SJSA1 (cell line): ENCODE measurements at regions not wholly inside any gene's neighbourhood (a gene's known extent, or its start where the extent isn't known, plus 50 kb on each side); places are given as distances from the start of the nearest gene placed in this dataset.
"Not testable (repeated sequence)": the region's sequence is repeated elsewhere in the genome, so short reads cannot be mapped to it uniquely, and the experiment has no call there.

Experiments
- DNase-seq, 2 experiments: peaks; one replicate each; pipeline ENCODE4 v3.0.0-alpha.2; 2015 to 2020; ENCODE audit warnings: low spot score in 2 of 2, low read depth in 1 of 2
- H3K27ac ChIP-seq: fragments of 250-450 bp; sonication (Bioruptor Pico); 2 replicates; pipeline ENCODE4 v1.5.1; 2020; ENCODE audit warnings: mild to moderate bottlenecking, moderate library complexity
- H3K27me3 ChIP-seq: fragments of 250-450 bp; sonication (Bioruptor Pico); replicated peaks from 2 replicates; pipeline ENCODE4 v1.5.1; 2020; ENCODE audit warnings: mild to moderate bottlenecking, moderate library complexity
- H3K36me3 ChIP-seq: fragments of 250-450 bp; sonication (Bioruptor Pico); 2 replicates; pipeline ENCODE4 v1.5.1; 2020; ENCODE audit warnings: mild to moderate bottlenecking
- H3K4me1 ChIP-seq: fragments of 250-450 bp; sonication (Bioruptor Pico); replicated peaks from 2 replicates; pipeline ENCODE4 v1.6.1; 2021; ENCODE audit warnings: mild to moderate bottlenecking
- H3K4me3 ChIP-seq: fragments of 250-450 bp; sonication (Bioruptor Pico); 2 replicates; pipeline ENCODE4 v1.5.1; 2020; ENCODE audit warnings: mild to moderate bottlenecking
- H3K9me3 ChIP-seq: fragments of 250-450 bp; sonication (Bioruptor Pico); replicated peaks from 2 replicates; pipeline ENCODE4 v1.5.1; 2020; ENCODE audit warnings: mild to moderate bottlenecking

DNA sequence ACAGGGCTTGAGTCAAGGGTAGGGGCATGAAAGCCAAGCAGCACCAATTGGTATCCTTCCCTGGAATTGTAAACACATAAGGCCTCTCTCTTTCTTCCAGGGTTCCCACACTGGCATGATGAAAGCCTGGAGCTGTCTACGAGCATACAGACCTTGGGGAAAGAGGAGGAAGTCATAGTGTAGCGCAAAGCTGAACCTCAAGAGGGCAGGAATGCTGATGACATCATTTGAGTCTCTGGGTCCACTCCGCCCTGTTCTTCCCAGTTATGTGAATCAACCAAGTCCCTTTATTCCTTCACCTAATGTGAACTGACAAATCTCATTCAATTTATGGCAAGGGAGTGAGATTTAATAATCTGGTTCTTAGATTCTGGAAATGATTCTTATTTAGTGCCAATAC is 266.4 kb upstream of the NCAM1 start:
- Histone ChIP-seq H3K4me1 (no peaks in the 10 kb centered on the region), H3K36me3 (no peaks in the 10 kb centered on the region), H3K9me3 (no peaks in the 10 kb centered on the region), H3K4me3 (no peak overlapping the region), H3K27ac (no peak overlapping the region), H3K27me3 (no peaks in the 10 kb centered on the region)
- DNase-seq = no peak

DNA sequence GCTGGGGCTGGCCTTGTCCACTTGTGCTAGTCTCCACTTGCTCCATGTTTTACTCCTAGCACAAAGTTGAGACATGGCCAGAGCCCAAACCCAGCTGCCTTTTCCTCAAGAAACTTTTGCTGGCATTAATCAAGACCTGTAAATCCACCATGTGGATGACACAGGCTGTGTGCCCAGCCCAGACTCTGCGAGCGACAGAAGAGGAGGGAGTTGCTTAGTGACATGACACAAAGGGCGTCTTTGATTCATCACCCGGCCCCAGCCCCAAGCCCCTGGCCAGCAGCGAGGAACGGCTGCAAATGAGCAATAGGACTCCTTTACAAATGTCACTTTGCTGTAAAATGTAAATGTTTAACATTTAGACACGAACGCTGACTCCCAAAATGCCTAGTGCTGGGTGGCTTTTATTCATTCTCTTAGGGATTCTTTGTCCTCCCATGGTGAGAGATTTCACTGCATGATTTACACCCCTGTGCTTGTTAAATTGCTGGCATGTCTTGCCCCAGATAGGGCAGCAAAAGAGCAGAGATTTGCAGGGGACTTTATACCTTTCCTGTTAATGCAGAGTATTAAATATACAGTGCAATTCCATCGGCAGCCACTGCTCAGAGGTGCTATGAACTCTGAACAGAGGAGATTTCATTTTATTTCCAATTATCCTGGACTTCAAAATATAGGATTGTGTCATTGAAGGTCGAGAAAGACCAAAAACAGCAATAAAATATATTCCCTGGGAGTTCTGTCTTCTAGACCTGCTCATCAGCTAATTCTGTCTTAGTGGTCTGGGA is 263.6 kb upstream of the NCAM1 start:
- H3K4me3 ChIP-seq = no peak overlapping the region
- no peaks in the 10 kb centered on the region for H3K36me3 ChIP-seq
- no peaks in the 10 kb centered on the region for H3K27me3 ChIP-seq
- H3K4me1 ChIP-seq = no peaks in the 10 kb centered on the region
- DNase-seq = no peak
- no peaks in the 10 kb centered on the region for H3K9me3 ChIP-seq
- no peak overlapping the region for H3K27ac ChIP-seq

GRCh38 chr11:112705148-112705547 is 256.1 kb upstream of the NCAM1 start:
- no peaks in the 10 kb centered on the region for H3K9me3 ChIP-seq
- no peaks in the 10 kb centered on the region for H3K36me3 ChIP-seq
- H3K4me3 ChIP-seq = no peak overlapping the region
- H3K27ac ChIP-seq = no peak overlapping the region
- H3K4me1 ChIP-seq = no peaks in the 10 kb centered on the region
- no peak for DNase-seq
- H3K27me3 ChIP-seq = no peaks in the 10 kb centered on the region

DNA sequence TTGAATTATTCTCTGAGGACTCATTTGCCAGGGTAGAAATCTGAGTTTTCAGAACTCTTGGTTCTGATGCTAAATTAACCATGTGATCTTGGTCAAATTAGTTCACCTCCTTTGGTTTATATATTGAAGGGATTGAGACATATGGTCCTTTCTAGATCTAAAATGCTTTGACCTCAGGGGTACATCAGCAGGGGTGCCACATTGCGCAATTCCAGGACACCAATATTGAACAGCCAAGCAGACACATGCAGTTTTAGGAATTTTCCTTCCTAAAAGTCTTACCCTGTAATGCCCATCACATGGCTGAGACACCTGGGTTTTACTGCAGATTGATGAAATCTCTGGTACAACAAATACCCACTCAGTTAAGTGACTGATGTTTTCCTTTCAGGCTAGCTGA is 254.4 kb upstream of the NCAM1 start:
- H3K36me3 ChIP-seq = no peaks in the 10 kb centered on the region

GRCh38 chr11:112714340-112714739 is 246.9 kb upstream of the NCAM1 start:
- H3K9me3 ChIP-seq, DNase-seq, H3K27me3 ChIP-seq, H3K4me3 ChIP-seq, H3K27ac ChIP-seq, H3K4me1 ChIP-seq, H3K36me3 ChIP-seq: not testable (repeated sequence)

More for the DNA sequence above, 254.4 kb upstream of the NCAM1 start:
- no peak for DNase-seq
- Histone ChIP-seq H3K4me3 (no peak overlapping the region), H3K27ac (no peak overlapping the region), H3K9me3 (no peaks in the 10 kb centered on the region), H3K4me1 (no peaks in the 10 kb centered on the region), H3K27me3 (no peaks in the 10 kb centered on the region)

DNA sequence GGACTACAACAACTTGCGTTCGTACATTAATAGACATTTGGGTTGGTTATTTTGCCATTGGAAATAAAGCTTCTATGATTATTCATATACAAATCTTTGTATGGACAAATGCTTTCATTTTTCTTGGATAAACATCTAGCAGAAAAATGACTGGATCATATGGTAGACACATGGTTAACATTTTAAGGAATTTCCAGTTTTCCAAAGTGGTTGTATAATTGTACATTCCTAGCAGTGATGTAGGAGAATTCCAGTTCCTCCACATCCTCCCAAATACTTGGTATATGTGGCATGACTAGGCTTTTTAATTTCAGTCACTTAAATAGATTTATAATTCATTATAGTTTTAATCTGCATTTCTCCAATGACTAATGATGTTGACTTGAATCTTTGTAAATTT is 246.2 kb upstream of the NCAM1 start:
- H3K27ac ChIP-seq = no peak overlapping the region
- H3K4me3 ChIP-seq = no peak overlapping the region
- no peaks in the 10 kb centered on the region for H3K9me3 ChIP-seq
- H3K36me3 ChIP-seq = no peaks in the 10 kb centered on the region
- no peak for DNase-seq
- no peaks in the 10 kb centered on the region for H3K4me1 ChIP-seq
- no peaks in the 10 kb centered on the region for H3K27me3 ChIP-seq

- H3K27me3 ChIP-seq = no peaks in the 10 kb centered on the region
- no peaks in the 10 kb centered on the region for H3K9me3 ChIP-seq
- H3K27ac ChIP-seq = no peak overlapping the region
- H3K36me3 ChIP-seq = no peaks in the 10 kb centered on the region
- DNase-seq = no peak
- H3K4me1 ChIP-seq = no peaks in the 10 kb centered on the region
- H3K4me3 ChIP-seq = no peak overlapping the region
Observed at GRCh38 chr11:112718483-112718882, 242.7 kb upstream of the NCAM1 start.

- no peak for DNase-seq
- Histone ChIP-seq H3K4me3 (no peak overlapping the region), H3K4me1 (no peaks in the 10 kb centered on the region), H3K27ac (no peak overlapping the region), H3K27me3 (no peaks in the 10 kb centered on the region), H3K9me3 (no peaks in the 10 kb centered on the region), H3K36me3 (no peaks in the 10 kb centered on the region)
Observed at GRCh38 chr11:112719736-112720525, 241.3 kb upstream of the NCAM1 start.

DNA sequence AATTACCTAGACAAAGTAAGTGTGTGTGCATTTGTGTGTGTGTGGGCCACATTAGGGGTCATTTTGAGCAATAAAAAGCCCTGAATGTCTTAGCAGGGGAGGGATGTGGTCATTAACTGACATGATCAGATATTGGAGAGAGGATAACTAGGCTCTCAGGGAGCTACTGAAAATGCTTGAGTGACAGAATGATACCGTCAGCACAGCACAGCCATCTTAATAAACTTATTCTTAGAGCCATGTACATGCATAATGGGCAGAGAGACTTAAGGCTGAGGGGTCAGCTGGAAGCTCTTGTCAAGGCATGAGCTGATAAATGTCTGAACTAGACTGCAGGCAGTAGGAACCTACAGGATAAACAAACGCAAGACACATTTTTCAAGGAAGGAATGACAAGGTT is 239.1 kb upstream of the NCAM1 start:
- no peaks in the 10 kb centered on the region for H3K27me3 ChIP-seq
- H3K4me1 ChIP-seq = no peaks in the 10 kb centered on the region
- H3K36me3 ChIP-seq = no peaks in the 10 kb centered on the region
- DNase-seq = no peak
- no peak overlapping the region for H3K27ac ChIP-seq
- H3K4me3 ChIP-seq = no peak overlapping the region
- no peaks in the 10 kb centered on the region for H3K9me3 ChIP-seq

- DNase-seq = no peak
- Histone ChIP-seq H3K4me1 (no peaks in the 10 kb centered on the region), H3K27ac (no peak overlapping the region), H3K27me3 (no peaks in the 10 kb centered on the region), H3K36me3 (no peaks in the 10 kb centered on the region), H3K9me3 (no peaks in the 10 kb centered on the region), H3K4me3 (no peak overlapping the region)
Observed at GRCh38 chr11:112722876-112723275, 238.3 kb upstream of the NCAM1 start.

DNA sequence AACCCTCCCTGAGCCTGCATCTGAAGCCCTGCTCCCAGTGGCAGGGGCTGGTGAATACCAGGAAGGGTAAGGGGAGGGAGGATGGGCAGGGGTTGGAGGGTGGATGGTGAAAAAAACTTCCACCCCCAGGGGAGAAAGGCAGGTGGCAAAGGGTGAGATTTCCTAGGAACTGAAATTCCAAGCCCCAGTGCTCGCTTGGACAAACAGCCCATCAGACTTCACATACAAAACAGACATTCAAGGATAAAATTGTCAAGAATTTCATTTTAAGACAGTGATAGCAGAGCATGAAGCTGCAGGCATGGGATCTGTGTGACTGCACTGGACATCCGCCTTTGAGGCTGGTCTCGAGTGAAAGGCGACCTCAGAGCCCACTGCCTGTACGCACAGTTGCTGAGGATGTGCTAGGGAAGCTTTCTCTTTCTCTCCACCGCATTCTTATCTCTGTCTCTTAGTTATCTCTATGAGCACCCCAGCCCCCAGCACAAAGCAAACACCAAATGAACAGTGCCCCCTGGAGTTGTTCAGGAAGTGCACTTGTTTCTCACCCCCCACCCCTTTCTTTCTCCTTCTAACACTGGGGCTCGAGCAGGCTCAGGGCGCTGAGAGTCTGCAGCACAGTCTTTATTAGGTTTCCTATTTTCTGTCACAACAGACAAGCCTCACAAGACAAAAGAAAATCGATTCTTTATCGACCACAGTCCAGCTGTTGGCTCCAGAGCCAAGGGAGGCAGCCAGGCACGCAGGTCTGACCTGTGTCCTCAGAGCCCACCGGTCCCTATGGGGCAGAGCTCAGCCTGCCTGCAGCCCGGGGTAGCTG is 237.3 kb upstream of the NCAM1 start:
- H3K27me3 ChIP-seq = no peaks in the 10 kb centered on the region

DNA sequence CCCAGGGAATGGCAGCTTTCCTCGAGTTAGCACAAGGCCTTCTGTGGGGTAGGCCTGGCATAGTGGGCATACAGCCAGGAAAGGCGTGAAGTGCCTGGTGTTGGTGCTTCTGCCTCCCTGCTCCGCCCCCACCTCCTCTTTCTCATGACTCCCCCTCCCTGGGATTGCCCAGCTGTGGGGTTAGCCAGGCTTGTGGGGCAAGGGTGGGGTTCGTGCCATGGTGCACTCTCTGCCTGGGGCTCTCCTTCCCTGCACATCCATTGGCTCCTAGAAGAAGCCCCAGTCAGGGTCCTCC is 236.8 kb upstream of the NCAM1 start:
- Histone ChIP-seq H3K27me3 (no peaks in the 10 kb centered on the region), H3K4me1 (no peaks in the 10 kb centered on the region), H3K9me3 (no peaks in the 10 kb centered on the region), H3K27ac (no peak overlapping the region), H3K4me3 (no peak overlapping the region), H3K36me3 (no peaks in the 10 kb centered on the region)
- DNase-seq = no peak

More for the DNA sequence above, 237.3 kb upstream of the NCAM1 start:
- no peaks in the 10 kb centered on the region for H3K36me3 ChIP-seq
- no peaks in the 10 kb centered on the region for H3K9me3 ChIP-seq
- no peak for DNase-seq
- no peak overlapping the region for H3K4me3 ChIP-seq
- H3K27ac ChIP-seq = no peak overlapping the region
- no peaks in the 10 kb centered on the region for H3K4me1 ChIP-seq

GRCh38 chr11:112725636-112726035 is 235.6 kb upstream of the NCAM1 start:
- H3K27me3 ChIP-seq = no peaks in the 10 kb centered on the region
- H3K4me1 ChIP-seq = no peaks in the 10 kb centered on the region
- no peaks in the 10 kb centered on the region for H3K9me3 ChIP-seq
- no peaks in the 10 kb centered on the region for H3K36me3 ChIP-seq
- H3K4me3 ChIP-seq = no peak overlapping the region
- H3K27ac ChIP-seq = no peak overlapping the region
- DNase-seq = no peak

GRCh38 chr11:112727341-112727841 is 233.8 kb upstream of the NCAM1 start:
- Histone ChIP-seq H3K27me3 (no peaks in the 10 kb centered on the region), H3K9me3 (no peaks in the 10 kb centered on the region), H3K4me3 (no peak overlapping the region), H3K36me3 (no peaks in the 10 kb centered on the region), H3K27ac (no peak overlapping the region), H3K4me1 (no peaks in the 10 kb centered on the region)
- DNase-seq = no peak
